Lower leg skin (tissue), 4 donors: ENCODE measurements at regions not wholly inside any gene's neighbourhood (a gene's known extent, or its start where the extent isn't known, plus 50 kb on each side); places are given as distances from the start of the nearest gene placed in this dataset.
"Not testable (repeated sequence)": the region's sequence is repeated elsewhere in the genome, so short reads cannot be mapped to it uniquely, and the experiment has no call there.

ENCODE experiments used
- DNase-seq, 2 donors: peaks; one replicate each; pipeline ENCODE4 v3.0.0-alpha.2; 2019; ENCODE audit warnings: low spot score in 2 of 2
- H3K4me3 ChIP-seq: fragments of 200-600 bp; sonication (generic); 2 replicates; pipeline ENCODE4 v1.5.1; 2017; ENCODE audit warnings: mild to moderate bottlenecking, low read depth; ENCODE audit not compliant: poor library complexity, severe bottlenecking
- POLR2A ChIP-seq, 2 donors: fragments of 450-650 bp; IDR thresholded peaks; one replicate each; pipeline ENCODE4 v1.6.1; 2016 to 2017; ENCODE audit warnings: antibody characterized with exemption in 2 of 2, mild to moderate bottlenecking in 1 of 2, moderate library complexity in 1 of 2
- WGBS, 2 donors: methylation state at CpG; one replicate each; pipeline ENCODE4 v1.1.5; 2018; 5-methylcytosine and 5-hydroxymethylcytosine counted together
- intact Hi-C: fragments of 100-400 bp; cut with DNase I; formaldehyde crosslinking; loops from one replicate; pipeline ENCODE4 v1.15.0; 2023; ENCODE audit warnings: low total_unique reads
- TF ChIP-seq, protein P1 (sequence below), 3 donors: fragments of 450-650 bp; IDR thresholded peaks; one replicate each; pipeline ENCODE4 v1.5.1; 2016; ENCODE audit warnings: antibody characterized with exemption in 3 of 3, mild to moderate bottlenecking in 3 of 3, moderate library complexity in 2 of 3

GRCh38 chr4:153096344-153096743 lies 107.9 kb upstream of the TRIM2 start:
- H3K4me3 ChIP-seq, result no peak overlapping the region
- TF ChIP-seq, protein P1, sequence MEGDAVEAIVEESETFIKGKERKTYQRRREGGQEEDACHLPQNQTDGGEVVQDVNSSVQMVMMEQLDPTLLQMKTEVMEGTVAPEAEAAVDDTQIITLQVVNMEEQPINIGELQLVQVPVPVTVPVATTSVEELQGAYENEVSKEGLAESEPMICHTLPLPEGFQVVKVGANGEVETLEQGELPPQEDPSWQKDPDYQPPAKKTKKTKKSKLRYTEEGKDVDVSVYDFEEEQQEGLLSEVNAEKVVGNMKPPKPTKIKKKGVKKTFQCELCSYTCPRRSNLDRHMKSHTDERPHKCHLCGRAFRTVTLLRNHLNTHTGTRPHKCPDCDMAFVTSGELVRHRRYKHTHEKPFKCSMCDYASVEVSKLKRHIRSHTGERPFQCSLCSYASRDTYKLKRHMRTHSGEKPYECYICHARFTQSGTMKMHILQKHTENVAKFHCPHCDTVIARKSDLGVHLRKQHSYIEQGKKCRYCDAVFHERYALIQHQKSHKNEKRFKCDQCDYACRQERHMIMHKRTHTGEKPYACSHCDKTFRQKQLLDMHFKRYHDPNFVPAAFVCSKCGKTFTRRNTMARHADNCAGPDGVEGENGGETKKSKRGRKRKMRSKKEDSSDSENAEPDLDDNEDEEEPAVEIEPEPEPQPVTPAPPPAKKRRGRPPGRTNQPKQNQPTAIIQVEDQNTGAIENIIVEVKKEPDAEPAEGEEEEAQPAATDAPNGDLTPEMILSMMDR (IDR thresholded peaks at IDR 0.05), result no peak
- no peak for TF ChIP-seq POLR2A (IDR thresholded peaks at IDR 0.05)
- intact Hi-C loops, result no loop called here
- no peak for DNase-seq
- 89 to 94% methylated on average over 3 of the region's 3 CpGs for WGBS, 2 donors

- H3K4me3 ChIP-seq, result no peak overlapping the region
- no peak for DNase-seq
- intact Hi-C loops, result no loop called here
- TF ChIP-seq, protein P1 (IDR thresholded peaks at IDR 0.05), result no peak
- no peak for TF ChIP-seq POLR2A (IDR thresholded peaks at IDR 0.05)
- WGBS, 2 donors, result 29 to 35% methylated on average over 3 of the region's 3 CpGs
These were observed 105.8 kb upstream of the TRIM2 start for GRCh38 chr4:153098427-153098826.

GRCh38 chr4:153099391-153100140 lies 104.7 kb upstream of the TRIM2 start:
- WGBS, 2 donors, result 88 to 93% methylated on average over 3 of the region's 3 CpGs
- TF ChIP-seq, protein P1 (IDR thresholded peaks at IDR 0.05), result no peak
- TF ChIP-seq POLR2A (IDR thresholded peaks at IDR 0.05), result no peak
- DNase-seq, result peak in 1 of 2 donors; percentile 40
- intact Hi-C loops, result no loop called here
- no peak overlapping the region for H3K4me3 ChIP-seq

GRCh38 chr4:153106736-153107135 lies 97.5 kb upstream of the TRIM2 start:
- 86 to 97% methylated on average over 2 of the region's 2 CpGs for WGBS, 2 donors
- intact Hi-C loops, result not testable (repeated sequence)
- DNase-seq, result peak in 1 of 2 donors; percentile 63

DNA sequence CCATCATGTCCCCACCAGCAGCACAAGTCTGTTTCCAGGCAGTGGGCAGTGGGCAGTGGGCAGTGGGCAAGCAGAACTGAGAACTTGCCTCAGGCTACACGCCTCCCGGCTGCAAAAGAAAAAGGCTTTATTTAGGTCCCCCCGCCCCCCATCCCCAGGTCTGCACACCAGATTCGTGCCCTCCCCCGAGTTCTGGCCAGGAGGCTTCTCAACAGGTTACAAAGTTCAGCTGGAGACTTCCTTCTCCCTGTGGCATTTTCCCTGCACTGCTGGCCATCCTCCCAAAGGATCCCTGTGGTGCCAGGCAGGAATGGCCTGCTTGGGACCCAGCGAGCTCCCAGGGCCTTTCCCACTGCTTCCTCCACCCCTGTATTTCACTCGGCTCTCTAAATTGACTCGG lies 97.0 kb upstream of the TRIM2 start:
- intact Hi-C loops, result no loop called here
- TF ChIP-seq POLR2A (IDR thresholded peaks at IDR 0.05), result no peak
- TF ChIP-seq, protein P1 (IDR thresholded peaks at IDR 0.05), result no peak
- 89 to 91% methylated on average over 8 of the region's 8 CpGs for WGBS, 2 donors
- DNase-seq, result peak in 1 of 2 donors; percentile 39
- no peak overlapping the region for H3K4me3 ChIP-seq

More at GRCh38 chr4:153106736-153107135, 97.5 kb upstream of the TRIM2 start:
- not testable (repeated sequence) for H3K4me3 ChIP-seq

DNA sequence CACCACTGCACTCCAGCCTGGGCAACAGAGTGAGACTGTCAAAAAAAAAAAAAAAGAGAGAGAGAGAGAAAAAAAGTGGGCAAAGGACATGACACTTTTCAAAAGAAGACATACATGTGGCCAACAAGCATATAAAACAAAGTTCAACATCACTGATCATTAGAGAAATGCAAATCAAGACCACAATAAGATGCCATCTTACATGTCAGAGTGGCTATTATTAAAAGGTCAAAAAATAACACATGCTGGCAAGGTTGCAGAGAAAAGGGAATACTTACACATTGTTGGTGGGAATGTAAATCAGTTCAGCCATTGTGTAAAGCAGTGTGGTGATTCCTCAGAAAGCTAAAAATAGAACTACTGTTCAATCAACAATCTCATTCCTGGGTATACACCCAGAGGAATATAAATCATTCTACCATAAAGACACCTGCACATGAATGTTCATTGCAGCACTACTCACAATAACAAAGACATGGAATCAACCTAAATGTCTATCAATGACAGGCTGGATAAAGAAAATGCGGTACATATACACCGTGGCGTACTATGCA lies 94.9 kb upstream of the TRIM2 start:
- 89 to 91% methylated on average over 3 of the region's 3 CpGs for WGBS, 2 donors
- intact Hi-C loops, result no loop called here
- H3K4me3 ChIP-seq, result no peak overlapping the region
- no peak for DNase-seq
- no peak for TF ChIP-seq POLR2A (IDR thresholded peaks at IDR 0.05)
- TF ChIP-seq, protein P1 (IDR thresholded peaks at IDR 0.05), result no peak
